Left colon (tissue), 2 donors: ENCODE measurements at regions not wholly inside any gene's neighbourhood (a gene's known extent, or its start where the extent isn't known, plus 50 kb on each side); places are given as distances from the start of the nearest gene placed in this dataset.

Source experiments
- ATAC-seq: fragments of 200-7000 bp; cut with Tn5 transposase; one replicate; pipeline ENCODE4 v1.9.1; 2020; ENCODE audit warnings: mild to moderate bottlenecking, moderate library complexity
- DNase-seq, 2 donors: peaks; one replicate each; pipeline ENCODE4 v3.0.0-alpha.2; 2020
- intact Hi-C, 2 donors: fragments of 100-400 bp; cut with DNase I in 1 of 2; cut with micrococcal nuclease in 1 of 2; formaldehyde crosslinking; loops; one replicate each; pipeline versions ENCODE4 v1.11.2 to v1.14.0; 2022; cut with DNase I, micrococcal nuclease
- donor health status: DM: no; HTN: no; CAD: no.
- donor health status: DM: yes; HTN: yes; CAD: no.

GRCh38 chr6:24064832-24065231 lies 61.2 kb upstream of the NRSN1 start:
- ATAC-seq (no peak), DNase-seq (no peak)
- intact Hi-C loops = loop anchor here in 1 of 2 donors (10.0 kb wide), 1 partner anchor 140 kb away; no protein-coding TSS in a partner anchor

GRCh38 chr6:24069526-24069925 lies 56.5 kb upstream of the NRSN1 start:
- intact Hi-C loops = loop anchor here in 1 of 2 donors (10.0 kb wide), 1 partner anchor 135 kb away; no protein-coding TSS in a partner anchor
- DNase-seq (no peak), ATAC-seq (no peak)

- no peak for DNase-seq
- intact Hi-C loops = no loop called here
- no peak for ATAC-seq
Observed at GRCh38 chr6:24072038-24072746, 53.8 kb upstream of the NRSN1 start.

GRCh38 chr6:24076011-24076410 lies 50.0 kb upstream of the NRSN1 start:
- intact Hi-C loops = no loop called here
- ATAC-seq (no peak), DNase-seq (no peak)
